NCI-H2171 treated with DMSO at 0.1 percent for 48 hours (cell line): ENCODE measurements at regions not wholly inside any gene's neighbourhood (a gene's known extent, or its start where the extent isn't known, plus 50 kb on each side); places are given as distances from the start of the nearest gene placed in this dataset.

Source experiments
- DNase-seq: peaks from one replicate; lab custom pipeline; 2025; lab: John Stamatoyannopoulos, UW

DNA sequence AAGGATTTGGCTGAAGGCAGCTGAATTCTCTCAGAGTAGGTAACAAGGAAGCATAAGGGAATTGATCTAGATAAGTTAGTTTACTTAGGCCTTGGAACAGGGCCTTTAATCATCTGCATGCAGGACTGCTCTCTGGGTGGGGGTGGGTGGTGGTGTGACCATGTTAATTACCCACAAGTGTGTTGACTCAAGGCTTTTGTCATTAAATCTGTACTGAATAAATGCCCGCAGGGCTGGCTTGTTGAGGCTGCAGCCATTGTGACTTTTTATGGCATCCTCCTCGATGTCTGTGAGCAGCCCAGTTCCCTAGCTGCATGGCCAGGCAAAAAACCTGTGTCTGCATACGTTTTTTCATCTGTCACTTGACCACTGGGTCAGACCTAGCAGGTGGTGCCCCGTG, 63.5 kb upstream of the ASCC3 start:
- DNase-seq, result no peak

DNA sequence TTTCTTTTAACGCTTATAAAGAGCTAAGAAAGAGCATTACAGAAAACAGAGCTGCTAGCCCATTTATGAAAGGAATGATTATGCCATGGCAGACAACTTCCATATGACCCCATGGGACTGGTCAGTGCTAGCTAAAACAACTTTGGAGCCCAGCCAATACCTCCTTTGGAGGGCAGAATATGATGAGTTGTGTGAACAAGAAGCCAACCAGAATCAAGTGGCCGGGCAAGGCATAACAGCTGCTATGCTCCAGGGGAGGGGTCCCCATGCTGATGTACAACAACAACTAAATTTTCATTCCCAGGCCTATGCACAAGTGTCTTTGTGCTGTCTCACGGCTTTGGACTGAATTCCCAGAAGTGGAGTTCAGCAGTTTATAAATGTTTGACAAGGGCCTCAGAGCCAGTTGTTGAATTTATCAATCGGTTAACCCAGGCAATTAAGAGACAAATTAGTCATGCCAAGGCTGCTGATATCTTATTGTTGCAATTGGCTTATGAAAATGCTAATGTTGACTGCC, 65.0 kb upstream of the ASCC3 start:
- no peak for DNase-seq

DNA sequence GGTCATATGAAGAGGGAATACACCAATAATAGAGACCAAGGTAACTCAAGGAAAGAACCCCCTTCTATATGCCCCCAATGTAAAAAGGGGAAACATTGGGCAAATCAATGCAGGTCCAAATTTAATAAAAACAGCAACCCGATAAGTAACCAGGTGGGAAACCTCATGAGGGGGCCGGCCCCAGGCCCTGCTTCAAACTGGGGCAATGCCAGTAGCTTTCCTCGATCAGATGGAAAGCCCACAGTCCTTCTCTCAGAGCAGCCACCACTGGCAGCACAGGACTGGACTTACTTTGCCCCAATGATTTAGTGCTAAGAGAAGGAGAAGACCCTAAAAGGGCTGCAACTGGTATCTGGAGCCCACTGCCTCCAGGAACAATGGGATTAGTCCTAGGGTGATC, 65.6 kb upstream of the ASCC3 start:
- DNase-seq, result no peak

DNA sequence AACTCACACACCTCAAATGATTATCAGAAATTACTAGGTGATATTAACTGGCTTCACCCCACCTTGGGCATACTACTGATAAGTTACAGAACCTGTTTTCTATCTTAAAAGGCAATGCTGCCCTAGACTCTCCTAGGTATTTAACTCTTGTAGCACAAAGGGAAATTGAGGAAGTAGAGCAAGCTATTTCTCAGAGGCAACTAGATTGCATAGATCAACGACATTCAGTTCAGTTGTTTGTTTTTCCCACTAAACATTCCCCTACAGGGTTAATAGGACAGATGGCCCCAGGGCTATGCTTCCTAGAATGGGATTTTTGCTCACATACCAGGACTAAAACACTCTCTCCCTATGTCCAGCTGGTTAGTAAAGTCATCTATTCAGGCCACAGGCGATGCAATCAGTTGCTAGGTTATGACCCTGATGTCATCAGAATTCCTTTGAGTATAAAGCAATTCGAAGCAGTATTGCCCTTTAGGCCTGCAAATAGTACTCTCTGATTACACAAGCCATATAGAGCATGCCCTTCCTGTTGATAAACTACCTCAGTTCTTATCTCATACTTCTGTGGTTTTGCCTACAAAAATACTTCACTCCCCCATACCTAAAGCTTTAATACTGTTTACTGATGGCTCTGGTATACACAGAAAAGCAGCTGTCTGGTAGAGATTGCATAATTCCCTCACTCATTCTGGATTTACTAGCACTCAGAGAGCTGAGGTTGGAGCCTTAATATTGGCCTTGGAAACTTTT, 67.4 kb upstream of the ASCC3 start:
- no peak for DNase-seq

DNA sequence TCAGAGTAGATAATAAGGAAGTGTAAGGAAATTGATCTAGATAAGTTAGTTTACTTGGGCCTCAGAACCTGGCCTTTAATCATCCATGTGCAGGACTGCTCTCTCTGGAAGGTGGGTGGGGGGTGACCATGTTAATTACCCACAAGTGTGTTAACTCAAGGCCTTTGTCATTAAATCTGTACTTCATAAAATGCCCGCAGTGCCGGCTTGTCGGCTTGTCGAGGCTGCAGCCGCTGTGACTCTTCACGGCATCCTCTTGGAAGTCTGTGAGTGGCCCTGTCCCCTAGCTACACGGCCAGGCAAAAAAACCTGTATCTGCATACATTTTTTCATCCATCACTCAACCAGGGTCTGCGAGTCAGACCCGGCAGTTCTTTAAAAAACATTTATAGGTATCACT, 70.9 kb upstream of the ASCC3 start:
- DNase-seq, result no peak

DNA sequence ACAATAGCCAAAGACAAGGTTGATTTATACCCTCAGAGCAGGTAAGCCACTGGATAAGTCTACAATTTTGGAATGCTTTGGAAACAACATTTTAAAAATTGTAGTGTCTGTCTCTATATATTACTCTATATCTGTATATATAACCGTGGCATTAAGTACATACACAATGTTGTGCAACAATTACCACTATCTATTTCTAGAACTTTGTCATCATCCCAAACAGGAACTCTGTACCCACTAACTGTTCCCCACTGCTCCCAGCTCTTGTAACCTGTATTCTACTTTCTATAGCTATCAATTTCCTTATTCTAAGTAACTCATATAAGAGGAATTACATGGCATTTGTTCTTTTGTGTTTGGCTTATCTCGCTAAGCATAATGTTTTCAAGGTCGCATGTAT, 78.2 kb upstream of the ASCC3 start:
- DNase-seq, result no peak

DNA sequence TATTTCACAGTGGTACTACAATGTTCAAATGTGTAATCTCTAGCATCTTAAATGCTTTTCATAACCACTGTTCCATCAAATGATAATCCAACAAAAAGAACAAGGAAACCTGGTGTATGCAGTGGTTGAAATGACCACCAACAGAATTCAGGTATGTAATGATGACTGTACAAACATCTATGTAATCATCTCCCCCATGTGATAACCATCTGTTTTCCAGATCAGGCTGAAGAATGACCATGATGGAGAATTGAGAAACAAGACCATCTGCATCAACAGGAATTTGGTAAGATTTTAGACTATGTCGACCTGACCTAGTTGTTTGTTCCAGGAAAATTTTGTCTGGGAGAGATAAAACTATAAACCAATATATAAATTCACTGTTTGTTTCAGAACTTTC, 81.3 kb upstream of the ASCC3 start:
- no peak for DNase-seq

DNA sequence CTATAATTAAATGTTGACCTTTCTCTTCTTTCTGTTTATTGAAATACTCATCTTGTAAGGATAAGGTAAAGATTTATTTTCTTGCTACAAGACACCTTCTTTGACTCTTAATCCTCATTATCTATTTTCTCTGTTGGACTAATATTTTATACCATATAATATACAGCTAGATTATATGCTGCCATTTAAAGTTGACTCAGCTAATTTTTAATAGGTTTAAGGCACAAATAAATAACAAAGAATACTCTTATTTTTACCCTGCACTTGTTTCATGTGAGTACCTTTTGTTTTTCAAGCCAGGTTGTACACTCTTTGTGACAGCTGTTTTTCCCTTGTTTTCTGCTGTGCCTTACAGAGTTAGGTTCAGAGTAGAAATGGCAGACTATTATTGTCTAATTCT, 83.9 kb upstream of the ASCC3 start:
- DNase-seq, result no peak

DNA sequence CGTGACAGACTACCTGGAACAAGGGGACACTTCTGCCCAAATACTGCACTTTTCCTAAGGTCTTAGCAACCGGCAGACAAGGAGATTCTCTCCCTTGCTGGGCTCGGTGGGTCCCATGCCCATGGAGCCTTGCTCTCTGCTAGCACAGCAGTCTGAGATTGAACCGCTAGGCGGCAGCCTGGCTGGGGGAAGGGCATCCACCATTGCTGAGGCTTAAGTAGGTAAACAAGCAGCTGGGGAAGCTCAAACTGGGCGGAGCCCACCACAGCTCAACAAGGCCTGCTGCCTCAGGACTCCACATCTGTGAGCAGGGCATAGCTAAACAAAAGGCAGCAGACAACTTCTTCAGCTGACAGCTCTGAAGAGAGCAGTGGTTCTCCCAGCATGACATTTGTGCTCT, 87.8 kb upstream of the ASCC3 start:
- peak; percentile 49 for DNase-seq

DNA sequence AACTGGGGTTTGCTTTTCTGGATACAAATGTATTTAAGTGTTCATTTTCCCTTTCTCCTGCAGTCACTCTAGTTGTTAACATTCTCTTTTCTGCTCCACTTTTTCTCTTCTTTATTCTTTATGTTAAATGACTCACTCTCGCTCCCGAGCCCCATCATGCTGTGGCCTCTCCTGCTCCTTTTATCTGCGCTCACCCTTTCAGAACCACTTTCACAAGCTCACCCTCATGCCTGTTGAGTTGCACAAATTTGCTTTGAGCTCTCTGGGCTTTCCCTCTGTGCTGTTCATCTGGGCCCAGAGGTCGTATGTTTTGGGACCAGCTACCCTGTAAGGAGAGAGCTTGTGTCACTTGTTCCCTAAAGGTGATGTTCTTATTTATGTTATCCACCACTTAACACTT, 98.1 kb upstream of the ASCC3 start:
- no peak for DNase-seq

DNA sequence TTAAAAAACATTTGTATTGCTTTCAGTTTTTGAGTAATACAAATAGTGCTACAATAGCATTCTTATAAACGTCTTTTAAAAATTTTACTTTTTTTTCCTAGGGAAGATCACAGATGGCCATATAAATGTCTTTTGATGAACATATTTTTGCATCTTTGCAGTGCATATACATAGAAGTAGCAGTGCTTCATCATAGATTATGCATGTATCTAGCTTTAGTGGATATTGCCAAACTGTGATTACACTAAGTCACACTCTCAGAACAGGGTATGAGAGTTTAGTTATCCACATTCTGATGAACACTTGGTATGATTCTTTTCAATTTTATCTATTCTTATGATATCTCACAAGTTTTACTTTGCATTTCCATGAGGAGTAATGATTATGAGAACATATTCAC, 99.8 kb upstream of the ASCC3 start:
- DNase-seq, result no peak

DNA sequence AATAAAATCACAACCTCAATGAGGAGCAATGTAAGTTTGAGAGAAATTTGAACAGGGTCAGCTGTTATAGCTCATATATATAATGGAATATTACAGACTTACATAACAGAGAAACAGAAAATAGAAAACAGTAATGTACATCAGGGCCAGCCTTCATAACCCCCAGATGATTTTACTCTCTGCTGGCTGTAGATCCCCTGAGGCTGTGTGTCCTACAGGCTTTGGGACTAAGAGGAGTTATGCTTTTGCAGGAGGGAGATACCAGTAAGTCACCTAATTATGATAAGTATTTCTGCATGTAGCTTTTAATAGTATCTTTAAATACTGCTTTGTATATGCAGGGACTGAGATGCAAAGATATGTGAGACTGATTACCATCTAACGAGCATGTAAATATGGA, 105.8 kb upstream of the ASCC3 start:
- DNase-seq, result no peak

DNA sequence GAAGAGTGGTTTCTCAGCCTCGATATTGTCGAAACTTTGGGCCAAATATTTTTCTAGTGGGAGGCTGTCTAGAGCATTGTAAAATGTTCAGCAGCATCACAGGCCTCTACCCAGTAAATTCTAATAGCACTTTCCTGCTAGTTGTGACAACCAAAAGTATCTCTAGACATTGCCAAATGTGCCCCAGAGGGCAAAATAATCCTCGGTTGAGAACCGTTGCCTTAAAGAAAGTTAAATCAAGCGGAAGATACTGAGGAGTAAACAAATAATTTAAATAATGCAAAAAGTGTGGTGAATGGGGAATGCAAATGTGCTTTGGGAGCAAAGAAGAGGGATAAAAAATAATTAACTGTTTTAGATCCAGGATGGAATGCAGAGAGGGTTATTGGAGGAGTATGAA, 106.4 kb upstream of the ASCC3 start:
- DNase-seq, result no peak

DNA sequence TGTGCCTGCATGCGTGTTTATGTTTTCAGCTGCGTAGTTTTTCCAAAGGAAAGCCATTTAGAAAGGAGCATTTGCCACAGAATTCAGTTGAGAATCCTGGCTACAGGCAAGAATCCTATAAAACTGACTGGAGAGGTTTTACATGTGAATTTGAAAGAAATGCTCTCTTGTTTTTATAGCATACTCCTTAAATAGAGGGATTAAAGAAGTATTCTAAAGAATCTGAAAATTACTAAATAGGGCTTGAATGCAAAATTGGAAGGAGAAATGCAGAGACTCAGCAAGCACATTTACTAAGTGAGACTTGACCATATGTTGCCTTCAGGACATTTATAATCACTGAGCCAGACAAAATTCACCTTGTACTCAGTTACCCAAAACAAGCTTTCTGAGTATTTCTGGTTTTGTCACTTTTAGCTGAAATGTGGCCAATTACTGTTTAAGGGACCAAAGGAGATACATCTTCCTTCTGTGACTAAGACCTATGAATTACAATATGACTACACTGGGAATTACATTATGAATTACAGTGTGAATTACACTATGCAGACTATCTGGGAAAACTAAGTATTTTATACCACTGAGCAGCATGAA, 107.4 kb upstream of the ASCC3 start:
- DNase-seq, result no peak

DNA sequence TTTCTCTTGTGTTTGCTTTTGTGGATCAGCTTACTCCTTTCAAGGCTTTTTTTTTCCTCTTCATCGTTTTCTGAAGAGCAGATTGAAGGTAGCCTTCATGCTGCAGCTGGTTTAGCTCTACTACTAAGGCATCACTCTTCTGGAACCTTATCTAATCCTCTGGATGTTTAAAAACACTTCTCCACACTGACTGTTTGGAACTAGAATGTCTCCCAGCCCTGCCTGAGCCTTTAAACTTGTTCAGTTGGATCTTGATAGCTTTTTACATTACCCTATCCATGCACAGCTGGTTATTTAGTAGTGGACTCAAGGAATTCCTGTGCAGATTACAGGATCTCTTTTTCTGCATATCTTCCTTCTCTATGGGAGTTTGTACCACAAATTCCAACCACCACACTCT, 108.9 kb upstream of the ASCC3 start:
- DNase-seq, result no peak

DNA sequence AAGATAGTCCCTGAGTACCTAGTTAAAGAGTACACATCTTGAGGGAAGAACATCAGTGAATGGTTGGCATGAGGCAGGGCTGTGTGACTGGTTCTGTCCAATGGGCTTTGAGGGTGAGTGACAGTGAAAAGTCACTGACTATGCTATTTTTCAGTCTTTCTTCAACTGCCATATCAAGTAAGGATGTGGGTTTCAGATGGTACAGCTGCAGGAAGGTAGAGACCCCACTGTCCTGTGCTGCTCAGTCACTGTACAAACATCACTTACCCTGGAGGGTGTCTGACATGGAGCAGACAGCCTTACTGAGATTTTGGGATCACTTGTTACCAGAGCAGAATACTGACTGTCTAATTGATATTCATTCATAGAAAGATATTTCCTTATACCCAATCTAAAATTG, 115.3 kb upstream of the ASCC3 start:
- no peak for DNase-seq

DNA sequence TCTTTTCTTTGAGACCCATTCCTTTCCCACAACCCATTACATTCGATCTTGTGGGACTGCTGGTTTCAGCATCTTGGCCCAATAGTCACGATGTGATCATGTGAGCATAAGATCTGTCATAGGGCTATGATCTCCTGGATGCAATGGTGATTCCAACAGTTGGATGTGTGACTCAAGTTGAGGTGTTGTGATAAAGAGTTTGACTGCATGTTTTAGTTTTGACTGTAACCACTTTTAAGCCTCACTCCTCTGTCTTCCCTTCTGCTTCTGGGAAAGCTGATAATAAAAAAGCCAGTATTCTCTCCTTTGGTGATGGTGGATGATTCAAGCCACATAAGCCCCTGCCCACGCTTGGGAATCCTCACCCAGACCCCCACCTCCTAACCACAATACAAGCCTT, 117.0 kb upstream of the ASCC3 start:
- no peak for DNase-seq

DNA sequence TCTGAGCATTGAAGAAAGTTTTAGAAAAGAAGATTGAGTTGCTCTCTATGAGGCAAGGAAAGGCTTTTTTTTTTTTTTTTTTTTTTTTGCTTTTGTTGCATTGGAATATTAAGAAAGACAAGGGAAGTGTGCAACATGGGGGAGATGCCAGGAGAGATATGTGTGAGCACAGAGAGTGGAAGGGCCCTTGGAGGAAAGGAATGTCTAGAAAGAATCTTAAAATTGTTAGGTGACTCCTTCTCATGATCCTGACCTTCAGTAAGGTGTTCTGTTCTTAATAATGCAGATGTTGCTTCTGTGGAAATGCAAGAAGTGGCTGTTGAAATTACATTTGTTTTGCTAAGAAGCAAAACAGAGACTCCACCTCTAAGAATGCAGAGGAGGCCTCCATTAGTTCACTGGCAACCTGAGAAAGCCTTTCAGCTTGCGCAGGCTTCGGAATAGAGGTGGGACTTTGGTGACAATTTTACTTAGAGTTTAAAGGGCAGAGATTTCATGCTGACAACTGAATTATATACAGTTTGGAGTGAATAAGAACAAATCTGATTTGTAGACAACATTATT, 118.0 kb upstream of the ASCC3 start:
- DNase-seq, result no peak

DNA sequence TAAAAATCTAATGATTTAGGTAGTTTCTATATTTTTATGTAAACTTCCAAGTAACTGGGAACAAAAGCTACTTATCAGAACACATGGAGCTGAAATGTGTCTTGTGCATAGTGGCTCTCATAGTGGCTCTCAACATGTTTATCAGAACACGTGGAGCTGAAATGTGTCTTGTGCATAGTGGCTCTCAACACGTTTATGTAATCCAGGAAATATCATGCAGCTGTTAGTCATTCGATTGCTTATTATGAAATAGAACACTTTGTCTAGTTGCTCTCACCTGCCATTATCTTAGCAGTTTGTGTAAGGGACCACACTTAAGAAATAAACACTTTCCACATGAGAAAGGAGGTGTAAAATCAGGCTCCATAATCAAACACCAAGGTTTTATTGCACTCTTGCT, 119.2 kb upstream of the ASCC3 start:
- no peak for DNase-seq

DNA sequence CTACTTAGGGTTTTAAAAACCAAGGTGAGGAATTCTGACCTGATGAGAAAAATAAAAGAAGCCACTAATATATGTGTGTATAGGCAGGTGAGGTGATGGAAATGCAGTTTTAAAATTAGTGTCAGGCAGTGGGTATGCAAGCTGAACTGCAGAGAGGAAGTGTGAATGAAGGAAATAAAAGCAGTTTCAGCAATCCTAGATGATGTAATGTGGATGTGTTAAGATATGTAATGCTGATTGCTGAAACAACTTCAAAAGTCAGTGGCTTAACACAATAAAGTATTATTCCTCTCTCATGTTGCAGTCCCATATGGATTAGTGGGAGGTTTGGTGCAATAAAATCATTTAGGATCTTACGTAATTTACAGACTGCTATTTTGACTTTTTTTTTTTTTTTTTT, 119.9 kb upstream of the ASCC3 start:
- no peak for DNase-seq

DNA sequence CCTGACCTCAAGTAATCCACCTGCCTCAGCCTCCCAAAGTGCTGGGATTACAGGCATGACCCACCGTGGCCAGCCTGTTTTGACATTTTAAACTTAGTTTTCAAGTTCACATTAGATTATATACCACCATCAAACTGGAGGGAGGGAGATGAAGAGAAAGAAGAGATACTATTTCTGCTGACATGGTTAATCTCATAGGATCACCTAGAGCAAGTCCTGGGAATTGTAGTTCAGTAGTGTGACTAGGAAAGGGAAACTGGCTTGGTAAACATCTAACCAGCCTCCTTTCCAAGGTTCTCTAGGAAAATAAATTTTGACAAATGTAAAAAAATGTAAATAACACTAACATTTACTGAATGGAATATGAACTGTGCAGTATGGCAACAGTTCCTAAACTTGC, 120.5 kb upstream of the ASCC3 start:
- DNase-seq, result no peak

DNA sequence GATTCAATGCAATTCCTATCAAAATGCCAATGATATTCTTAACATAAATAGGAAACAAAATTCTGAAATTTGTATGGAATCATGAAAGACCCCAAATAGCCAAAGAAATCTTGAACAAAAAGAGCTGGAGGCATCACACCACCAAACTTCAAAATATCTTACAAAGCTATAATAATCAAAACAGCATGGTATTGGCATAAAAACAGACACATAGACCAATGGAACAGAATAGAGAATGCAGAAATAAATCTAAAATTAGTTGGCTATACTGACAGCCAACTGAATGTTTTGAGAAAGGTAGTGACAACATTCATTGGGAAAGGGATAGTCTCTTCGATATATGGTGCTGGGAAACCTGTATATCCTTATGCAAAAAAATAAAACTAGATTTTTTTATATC, 121.9 kb upstream of the ASCC3 start:
- no peak for DNase-seq

DNA sequence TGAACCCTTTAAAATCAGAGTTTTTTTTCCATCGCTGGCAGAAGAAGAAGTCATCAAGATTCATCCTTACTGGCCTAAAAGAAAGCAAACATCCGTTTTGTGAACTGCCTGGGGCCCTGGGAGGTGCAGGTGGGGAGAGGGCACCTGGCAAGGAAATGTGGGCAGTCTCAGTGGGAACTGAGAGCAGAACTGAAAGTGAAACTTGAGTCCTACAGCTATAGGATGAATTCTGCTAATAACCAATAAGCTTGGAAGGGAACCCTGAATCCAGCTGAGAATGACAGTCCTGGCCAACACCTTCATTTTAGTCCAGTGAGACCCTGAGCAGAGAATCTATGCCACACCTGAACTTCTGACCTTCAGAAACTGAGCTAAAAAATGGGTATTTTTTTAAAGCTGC, 130.1 kb upstream of the ASCC3 start:
- no peak for DNase-seq
